HG03139 (cell line): ENCODE measurements at regions not wholly inside any gene's neighbourhood (a gene's known extent, or its start where the extent isn't known, plus 50 kb on each side); places are given as distances from the start of the nearest gene placed in this dataset.

Experiments used
- ATAC-seq: cut with Tn5 transposase; IDR thresholded peaks from one replicate; pipeline ENCODE4 v1.9.1; 2021; ENCODE audit not compliant: unreplicated experiment

GRCh38 chr20:19807946-19808330, 49.9 kb downstream of the RIN2 start:
- no peak for ATAC-seq

DNA sequence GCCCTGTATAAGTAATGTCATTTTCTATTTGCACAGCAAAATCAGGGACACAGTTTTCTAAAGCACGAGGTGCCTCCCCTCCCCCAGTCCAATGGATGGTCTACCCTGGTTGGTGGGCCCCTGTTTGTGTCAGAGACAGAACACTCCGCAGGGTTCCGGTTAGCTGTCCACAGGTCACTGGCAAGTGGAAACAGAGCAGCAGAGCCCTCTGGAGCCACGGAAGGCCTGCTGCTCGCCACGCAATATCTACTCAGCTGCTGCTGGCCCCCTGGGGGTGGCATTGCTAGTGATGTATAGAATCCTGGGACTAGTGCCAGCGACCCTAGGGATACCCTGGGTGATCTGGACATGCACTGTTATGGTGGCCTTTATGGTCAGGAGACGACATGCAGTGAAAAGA, 50.4 kb downstream of the RIN2 start:
- no peak for ATAC-seq

DNA sequence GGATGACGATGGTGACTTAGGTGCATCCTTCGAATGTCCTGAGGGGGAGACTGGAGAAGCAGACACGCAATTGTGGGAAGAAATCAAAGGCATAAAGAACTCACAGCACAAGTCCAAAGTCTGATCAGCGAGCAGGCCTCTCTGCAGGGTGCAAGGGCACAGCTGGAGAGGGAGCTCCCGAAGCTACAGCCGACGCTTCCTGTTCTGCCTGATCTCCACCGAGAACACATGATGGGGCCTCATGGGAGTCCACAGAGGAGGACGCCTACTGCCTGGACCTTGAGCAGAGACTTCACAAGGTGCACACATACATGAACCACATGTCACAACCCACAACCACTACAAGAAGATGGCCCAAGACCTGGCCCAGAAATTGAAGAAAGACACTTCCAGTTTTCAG, 51.4 kb downstream of the RIN2 start:
- ATAC-seq: no peak

GRCh38 chr20:19811231-19811630, 53.2 kb downstream of the RIN2 start:
- ATAC-seq: no peak

GRCh38 chr20:19812056-19812455, 54.0 kb downstream of the RIN2 start:
- ATAC-seq: no peak

DNA sequence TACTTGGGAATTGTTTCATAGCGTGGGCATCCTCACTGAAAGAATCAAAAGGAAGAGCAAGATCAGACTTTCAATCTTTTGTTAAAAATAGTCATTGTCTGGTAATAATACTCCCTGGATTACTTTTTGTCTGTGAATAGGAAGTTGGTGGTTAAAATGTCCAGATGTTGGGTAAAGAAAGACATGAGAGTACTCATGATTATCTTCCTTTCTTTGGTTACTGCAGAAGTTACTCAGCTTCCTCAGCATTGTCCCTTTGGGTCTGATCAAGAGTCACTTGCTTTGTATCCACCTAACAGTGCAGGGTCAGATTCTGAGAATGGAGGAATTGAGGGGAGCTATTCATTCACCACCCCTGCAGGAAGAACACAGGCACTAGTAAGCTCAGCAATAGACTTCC, 54.6 kb downstream of the RIN2 start:
- ATAC-seq: no peak

DNA sequence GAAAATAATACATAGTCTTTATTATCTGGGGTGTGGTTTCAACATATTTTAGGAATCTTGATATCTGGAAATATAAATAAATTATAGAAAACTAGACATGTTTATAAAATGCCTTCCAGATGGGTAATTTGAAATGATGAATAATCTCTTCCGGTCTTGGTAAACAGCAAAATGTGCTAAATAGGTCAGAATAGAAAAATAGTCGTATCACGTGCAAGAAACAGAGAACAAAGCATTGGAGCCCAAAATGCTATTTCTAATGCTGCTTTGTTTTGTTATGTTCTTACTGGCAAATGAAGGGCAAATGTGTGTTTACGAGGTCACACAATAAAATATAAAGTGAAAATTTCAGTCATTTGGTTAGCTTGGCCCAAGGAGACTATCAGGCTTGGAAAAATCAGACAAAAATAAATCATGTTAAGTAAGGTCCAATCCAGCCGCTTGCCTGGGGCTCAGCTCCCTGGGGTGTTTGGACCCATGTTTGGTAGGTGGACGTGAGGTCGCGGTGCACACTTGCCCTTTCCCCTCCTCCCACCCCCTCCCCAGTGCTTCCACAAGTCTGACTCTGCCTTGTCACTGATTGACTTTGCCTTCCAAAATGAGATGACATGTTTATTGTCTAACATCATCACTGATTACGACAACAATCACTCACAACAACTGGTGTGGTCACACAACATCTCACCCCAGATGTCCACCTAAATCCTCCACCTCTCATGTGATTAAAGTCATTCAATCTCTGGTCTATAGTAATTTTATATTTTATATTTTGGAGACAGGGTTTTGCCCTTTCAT, 56.0 kb downstream of the RIN2 start:
- ATAC-seq: no peak

GRCh38 chr20:19815553-19815991, 57.5 kb downstream of the RIN2 start:
- no peak for ATAC-seq

DNA sequence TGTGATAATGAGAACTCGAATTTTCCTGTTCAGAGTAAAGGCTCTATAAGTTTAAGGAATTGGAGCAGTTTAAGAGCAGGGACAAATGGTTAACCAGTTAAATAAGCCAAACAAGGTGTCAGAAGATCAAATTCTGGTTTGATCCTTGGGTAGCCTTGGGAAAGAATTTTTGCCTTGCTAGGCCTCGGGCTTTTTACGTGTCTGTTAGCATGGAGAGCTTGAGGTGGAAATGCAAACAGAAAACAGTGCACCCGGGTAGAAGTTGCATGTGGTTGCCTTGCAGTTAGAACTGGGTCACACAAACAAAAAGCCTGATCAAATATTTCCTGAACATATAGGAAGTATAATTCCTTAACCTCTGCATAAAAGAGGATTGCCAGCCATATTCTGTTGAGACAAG, 58.3 kb downstream of the RIN2 start:
- ATAC-seq: no peak

GRCh38 chr20:19817017-19817416, 59.0 kb downstream of the RIN2 start:
- no peak for ATAC-seq

GRCh38 chr20:19819149-19819548, 61.1 kb downstream of the RIN2 start:
- no peak for ATAC-seq

GRCh38 chr20:19820555-19821211, 62.6 kb downstream of the RIN2 start:
- no peak for ATAC-seq

GRCh38 chr20:19821606-19822005, 63.5 kb downstream of the RIN2 start:
- ATAC-seq: no peak

DNA sequence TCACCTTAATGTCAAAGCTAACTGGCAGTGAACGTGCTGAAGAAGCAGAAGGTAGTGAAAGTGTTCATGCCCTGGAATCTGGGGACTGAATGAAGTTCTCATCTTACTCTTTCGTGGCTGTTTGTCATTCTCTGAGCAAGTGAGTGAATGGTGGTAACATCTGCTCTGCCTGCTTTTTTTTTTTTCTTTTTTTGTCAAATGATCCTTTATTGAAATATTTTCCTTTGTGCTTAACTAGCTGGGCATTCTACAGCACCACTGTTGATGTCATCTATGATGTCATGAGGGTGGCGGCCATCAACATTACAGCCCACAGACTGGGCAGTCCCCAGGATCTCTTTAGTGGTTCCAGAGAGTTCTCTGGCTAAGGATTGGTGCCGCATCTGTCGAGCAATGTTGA, 65.2 kb downstream of the RIN2 start:
- ATAC-seq: no peak

DNA sequence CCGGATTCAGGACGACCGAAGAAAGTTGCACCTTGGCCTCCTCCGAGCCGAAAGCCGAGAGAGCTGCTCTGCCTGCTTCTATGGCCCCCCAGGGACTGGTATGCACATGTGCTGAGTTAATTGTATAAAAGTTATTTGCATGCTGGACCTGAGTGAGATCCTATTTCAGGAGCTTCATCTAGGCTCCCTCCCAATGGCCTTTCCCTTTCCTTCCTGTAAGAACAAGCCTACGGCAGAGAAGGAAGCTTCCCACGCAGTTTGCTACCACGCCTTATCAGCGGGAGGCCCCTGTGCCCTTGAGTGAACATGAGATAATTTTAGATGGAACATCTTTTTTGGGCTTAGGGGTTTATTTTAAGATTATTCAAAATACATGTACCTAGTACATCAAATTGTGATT, 65.9 kb downstream of the RIN2 start:
- ATAC-seq: no peak

DNA sequence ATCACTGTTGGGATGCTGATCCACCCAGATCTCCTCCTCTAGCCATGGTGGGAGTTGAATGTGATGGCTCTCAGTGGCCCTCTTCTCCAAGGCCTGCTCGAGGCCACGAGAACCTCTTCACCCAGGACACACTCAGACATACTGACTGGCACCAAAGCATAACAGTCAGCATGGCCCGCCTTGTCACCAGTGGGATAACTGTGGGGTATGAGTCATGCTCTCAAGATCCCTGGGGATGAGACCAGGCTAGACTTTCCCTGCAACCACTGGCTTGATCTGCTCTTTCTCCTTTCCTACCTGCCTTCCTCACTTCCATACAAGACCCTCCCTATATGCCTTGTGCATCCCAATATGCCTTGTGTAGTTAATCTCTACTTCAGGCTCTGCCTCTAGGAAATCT, 66.8 kb downstream of the RIN2 start:
- no peak for ATAC-seq

DNA sequence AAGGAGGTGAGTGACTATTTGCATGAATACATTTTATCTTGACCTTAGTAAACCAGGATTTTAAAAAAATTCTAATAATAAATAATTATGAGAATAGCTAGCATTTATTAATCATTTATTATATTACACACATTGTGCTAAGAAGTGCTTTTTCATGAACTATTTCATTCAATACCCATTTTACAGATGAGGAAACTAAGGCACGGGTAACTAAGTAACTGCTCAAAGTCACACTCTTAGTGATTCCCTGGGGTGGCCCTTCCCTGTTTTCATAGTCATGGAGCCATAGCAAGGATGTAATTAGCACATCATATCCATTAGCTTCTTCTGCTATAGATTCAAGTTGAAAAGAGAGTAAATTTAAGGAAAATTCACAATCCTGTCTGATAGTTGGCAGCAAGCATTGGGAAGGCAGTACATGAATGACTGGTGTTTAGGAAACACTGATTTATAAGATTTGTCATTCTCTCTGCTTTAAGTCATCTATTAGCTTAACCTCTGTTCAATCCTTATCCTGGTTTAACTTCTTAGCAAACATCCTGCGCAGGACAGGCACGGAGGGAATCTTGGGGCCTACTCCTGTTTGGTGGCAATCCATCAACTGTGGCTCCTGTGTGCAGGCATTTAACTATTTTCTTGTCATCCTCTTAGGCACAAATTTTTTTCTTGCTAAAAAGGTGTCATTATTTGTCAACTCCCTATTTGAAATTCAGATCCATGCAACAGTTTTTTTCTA, 68.3 kb downstream of the RIN2 start:
- no peak for ATAC-seq

DNA sequence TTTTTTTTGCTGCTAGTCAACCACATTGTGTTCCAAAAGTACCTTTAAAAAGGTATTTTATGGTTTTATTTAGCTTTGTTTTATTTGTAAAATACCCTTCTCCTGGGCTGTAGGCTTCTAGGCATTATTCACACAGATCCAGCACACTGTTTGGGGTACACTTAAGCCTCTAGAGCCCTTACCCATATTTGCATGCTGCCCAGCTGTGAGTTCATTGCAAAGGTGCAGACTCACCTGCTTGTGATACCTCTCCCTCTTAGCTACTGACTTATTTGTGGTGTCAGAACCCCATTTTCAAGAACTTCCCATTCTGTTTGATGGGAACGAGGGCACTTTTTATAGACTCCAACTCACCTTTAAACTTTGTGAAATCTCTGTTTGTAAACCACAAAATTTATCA, 69.8 kb downstream of the RIN2 start:
- peak; percentile 31 for ATAC-seq

DNA sequence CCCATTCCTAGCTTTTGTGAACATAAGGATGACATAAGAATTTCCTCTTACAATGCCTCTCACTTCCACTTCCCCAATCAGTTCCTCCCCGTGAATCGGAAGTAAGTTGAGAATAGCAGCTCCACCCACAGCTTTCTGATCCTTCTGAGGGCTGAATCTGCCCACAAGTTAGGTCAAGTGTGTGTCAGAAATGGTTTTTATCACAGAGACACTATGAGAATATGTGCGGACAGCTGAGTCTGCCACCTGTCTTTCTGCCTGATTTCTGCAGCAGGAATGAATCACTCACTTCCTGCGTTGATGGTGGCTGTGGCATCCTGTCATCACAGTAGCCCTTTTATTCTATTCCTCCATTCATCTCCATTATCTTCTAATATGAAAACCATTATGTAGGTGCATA, 70.2 kb downstream of the RIN2 start:
- peak; percentile 86 for ATAC-seq

DNA sequence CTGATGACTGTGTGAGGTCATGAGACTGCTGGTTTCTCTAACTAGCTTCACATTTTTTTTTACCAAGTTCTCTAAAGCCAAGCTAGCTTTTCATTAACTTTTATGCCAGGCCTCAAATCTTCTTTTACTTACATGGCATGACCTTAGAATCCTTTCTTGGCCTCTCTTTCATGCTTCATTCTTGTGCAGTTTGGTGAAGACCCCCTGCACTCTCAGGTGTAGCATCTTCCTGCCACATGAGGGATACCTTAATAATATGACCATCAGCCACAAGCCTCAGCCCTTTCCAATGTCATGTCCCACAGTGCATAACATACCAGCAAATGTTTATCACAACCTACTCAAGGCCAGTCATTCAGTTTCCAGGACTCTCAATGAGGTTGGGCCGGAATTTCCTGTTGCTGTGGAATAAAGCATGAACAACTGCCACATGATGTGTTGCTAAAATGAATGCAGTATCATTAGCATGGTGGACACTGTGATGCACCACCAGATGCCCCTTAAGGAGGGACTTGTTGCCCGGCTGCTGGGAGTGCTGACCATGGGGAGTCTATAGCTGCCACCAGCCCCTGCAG, 72.2 kb downstream of the RIN2 start:
- no peak for ATAC-seq

GRCh38 chr20:19832875-19833274, 74.8 kb downstream of the RIN2 start:
- ATAC-seq: no peak

DNA sequence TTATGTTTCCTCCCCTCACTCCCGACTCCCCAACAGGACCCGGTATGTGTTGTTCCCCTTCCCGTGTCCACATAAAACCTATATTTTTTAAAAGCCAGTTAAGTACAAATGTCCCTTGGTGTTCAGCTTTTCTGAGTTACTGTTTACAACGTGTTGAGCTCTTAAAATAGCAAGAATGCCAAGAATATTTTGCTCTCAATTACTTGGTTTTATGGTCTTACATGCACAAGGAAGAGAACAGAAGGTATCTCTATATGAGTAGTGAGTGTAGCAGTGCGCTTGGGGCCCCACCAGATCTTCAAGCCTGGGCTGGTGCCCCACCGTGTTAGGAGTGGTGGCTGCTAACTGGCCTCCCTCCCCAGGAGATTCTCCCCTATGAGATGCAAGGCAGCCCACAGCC, 75.3 kb downstream of the RIN2 start:
- ATAC-seq: no peak
